GM19035 (cell line): ENCODE measurements at regions not wholly inside any gene's neighbourhood (a gene's known extent, or its start where the extent isn't known, plus 50 kb on each side); places are given as distances from the start of the nearest gene placed in this dataset.
"Not testable (repeated sequence)": the region's sequence is repeated elsewhere in the genome, so short reads cannot be mapped to it uniquely, and the experiment has no call there.

Source experiments
- ATAC-seq: cut with Tn5 transposase; IDR thresholded peaks from one replicate; pipeline ENCODE4 v1.9.1; 2021; ENCODE audit not compliant: unreplicated experiment

GRCh38 chr11:23797624-23798419 is 699.0 kb upstream of the LUZP2 start:
- ATAC-seq, result no peak

GRCh38 chr11:23834306-23834705 is 662.5 kb upstream of the LUZP2 start:
- not testable (repeated sequence) for ATAC-seq

- ATAC-seq, result no peak
These were observed 659.9 kb upstream of the LUZP2 start for GRCh38 chr11:23836981-23837380.

GRCh38 chr11:23840872-23841271 is 656.0 kb upstream of the LUZP2 start:
- no peak for ATAC-seq

- ATAC-seq, result no peak
These were observed 649.9 kb upstream of the LUZP2 start for GRCh38 chr11:23846902-23847422.

- no peak for ATAC-seq
These were observed 645.6 kb upstream of the LUZP2 start for GRCh38 chr11:23851216-23851615.

- no peak for ATAC-seq
These were observed 640.2 kb upstream of the LUZP2 start for GRCh38 chr11:23856654-23857053.

- no peak for ATAC-seq
These were observed 637.8 kb upstream of the LUZP2 start for GRCh38 chr11:23859087-23859486.

- no peak for ATAC-seq
These were observed 635.2 kb upstream of the LUZP2 start for GRCh38 chr11:23861615-23862014.

GRCh38 chr11:23865341-23865975 is 631.4 kb upstream of the LUZP2 start:
- ATAC-seq, result no peak

- ATAC-seq, result no peak
These were observed 630.2 kb upstream of the LUZP2 start for GRCh38 chr11:23866641-23867040.

GRCh38 chr11:23869671-23870070 is 627.2 kb upstream of the LUZP2 start:
- no peak for ATAC-seq

- no peak for ATAC-seq
These were observed 623.4 kb upstream of the LUZP2 start for GRCh38 chr11:23873406-23873805.

GRCh38 chr11:23875176-23875850 is 621.5 kb upstream of the LUZP2 start:
- ATAC-seq, result no peak

GRCh38 chr11:23883426-23884048 is 613.3 kb upstream of the LUZP2 start:
- not testable (repeated sequence) for ATAC-seq

GRCh38 chr11:23884341-23884740 is 612.5 kb upstream of the LUZP2 start:
- no peak for ATAC-seq

- ATAC-seq, result no peak
These were observed 611.1 kb upstream of the LUZP2 start for GRCh38 chr11:23885801-23886200.

GRCh38 chr11:23887122-23887521 is 609.7 kb upstream of the LUZP2 start:
- not testable (repeated sequence) for ATAC-seq

GRCh38 chr11:23893126-23893525 is 603.7 kb upstream of the LUZP2 start:
- no peak for ATAC-seq

GRCh38 chr11:23897453-23898286 is 599.2 kb upstream of the LUZP2 start:
- ATAC-seq, result no peak
